ENCODE measurements at regions not wholly inside any gene's neighbourhood (a gene's known extent, or its start where the extent isn't known, plus 50 kb on each side); places are given as distances from the start of the nearest gene placed in this dataset.
"Not testable (repeated sequence)": the region's sequence is repeated elsewhere in the genome, so short reads cannot be mapped to it uniquely, and the experiment has no call there.

GRCh38 chr21:10432456-10432855, 88.9 kb upstream of the TPTE start:
- not testable (repeated sequence) for TF ChIP-seq CTCF, POLR2AphosphoS5, POLR2A (IDR thresholded peaks at IDR 0.05)

Data from sigmoid colon (tissue), 4 donors.